Prostate gland (tissue), 2 donors: ENCODE measurements at regions not wholly inside any gene's neighbourhood (a gene's known extent, or its start where the extent isn't known, plus 50 kb on each side); places are given as distances from the start of the nearest gene placed in this dataset.

ENCODE experiments used
- POLR2A ChIP-seq: fragments of 450-650 bp; IDR thresholded peaks from one replicate; pipeline ENCODE4 v1.6.1; 2016; ENCODE audit warnings: antibody characterized with exemption, mild to moderate bottlenecking
- TF ChIP-seq, protein P1 (sequence below), 4 experiments: fragments of 200-600 bp in 2 of 4; fragments of 450-650 bp in 2 of 4; sonication (generic) in 2 of 4; IDR thresholded peaks; 1 replicate in 3 of 4; 2 replicates in 1 of 4; pipeline ENCODE4 v1.5.1; 2016 to 2019; ENCODE audit warnings: antibody characterized with exemption in 4 of 4, mild to moderate bottlenecking in 2 of 4, moderate library complexity in 2 of 4

DNA sequence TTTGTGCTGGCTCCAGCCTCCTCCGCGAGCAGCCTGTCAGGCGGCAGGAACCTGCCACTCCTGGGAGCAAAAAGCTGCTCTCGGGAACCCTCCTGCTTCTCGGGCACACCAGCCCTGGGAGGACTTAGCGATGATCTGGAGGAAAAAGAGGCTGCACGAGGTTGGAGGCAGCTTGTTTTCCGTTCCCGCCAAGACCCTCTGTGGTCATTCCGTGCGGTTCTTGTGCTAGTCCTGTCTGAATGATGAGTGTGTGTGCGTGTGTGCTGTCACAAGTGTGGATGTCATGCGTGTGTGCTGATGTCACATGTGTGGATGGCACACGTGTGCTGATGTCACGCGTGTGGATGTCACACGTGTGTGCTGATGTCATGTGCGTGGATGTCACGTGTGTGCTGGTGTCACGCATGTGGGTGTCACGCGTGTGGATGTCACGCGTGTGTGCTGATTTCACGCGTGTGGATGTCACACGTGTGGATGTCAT, 150.0 kb downstream of the NPIPB11 start:
- TF ChIP-seq POLR2A = no peak
- TF ChIP-seq, protein P1, sequence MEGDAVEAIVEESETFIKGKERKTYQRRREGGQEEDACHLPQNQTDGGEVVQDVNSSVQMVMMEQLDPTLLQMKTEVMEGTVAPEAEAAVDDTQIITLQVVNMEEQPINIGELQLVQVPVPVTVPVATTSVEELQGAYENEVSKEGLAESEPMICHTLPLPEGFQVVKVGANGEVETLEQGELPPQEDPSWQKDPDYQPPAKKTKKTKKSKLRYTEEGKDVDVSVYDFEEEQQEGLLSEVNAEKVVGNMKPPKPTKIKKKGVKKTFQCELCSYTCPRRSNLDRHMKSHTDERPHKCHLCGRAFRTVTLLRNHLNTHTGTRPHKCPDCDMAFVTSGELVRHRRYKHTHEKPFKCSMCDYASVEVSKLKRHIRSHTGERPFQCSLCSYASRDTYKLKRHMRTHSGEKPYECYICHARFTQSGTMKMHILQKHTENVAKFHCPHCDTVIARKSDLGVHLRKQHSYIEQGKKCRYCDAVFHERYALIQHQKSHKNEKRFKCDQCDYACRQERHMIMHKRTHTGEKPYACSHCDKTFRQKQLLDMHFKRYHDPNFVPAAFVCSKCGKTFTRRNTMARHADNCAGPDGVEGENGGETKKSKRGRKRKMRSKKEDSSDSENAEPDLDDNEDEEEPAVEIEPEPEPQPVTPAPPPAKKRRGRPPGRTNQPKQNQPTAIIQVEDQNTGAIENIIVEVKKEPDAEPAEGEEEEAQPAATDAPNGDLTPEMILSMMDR (IDR thresholded peaks at IDR 0.05) = no peak
